ENCODE measurements at regions not wholly inside any gene's neighbourhood (a gene's known extent, or its start where the extent isn't known, plus 50 kb on each side); places are given as distances from the start of the nearest gene placed in this dataset.

- H3K4me3 Mint-ChIP-seq: no peak overlapping the region
- no peaks in the 10 kb centered on the region for H3K36me3 Mint-ChIP-seq
- no peak for DNase-seq
- H3K4me1 Mint-ChIP-seq: no peaks in the 10 kb centered on the region
- CTCF ChIA-PET: no interaction called here
- H3K27me3 Mint-ChIP-seq: no peaks in the 10 kb centered on the region
- H3K9me3 Mint-ChIP-seq: no peaks in the 10 kb centered on the region
- no peak overlapping the region for H3K27ac Mint-ChIP-seq
These were observed 96.8 kb downstream of the OR2K2 start for GRCh38 chr9:111232997-111233790.

DNA sequence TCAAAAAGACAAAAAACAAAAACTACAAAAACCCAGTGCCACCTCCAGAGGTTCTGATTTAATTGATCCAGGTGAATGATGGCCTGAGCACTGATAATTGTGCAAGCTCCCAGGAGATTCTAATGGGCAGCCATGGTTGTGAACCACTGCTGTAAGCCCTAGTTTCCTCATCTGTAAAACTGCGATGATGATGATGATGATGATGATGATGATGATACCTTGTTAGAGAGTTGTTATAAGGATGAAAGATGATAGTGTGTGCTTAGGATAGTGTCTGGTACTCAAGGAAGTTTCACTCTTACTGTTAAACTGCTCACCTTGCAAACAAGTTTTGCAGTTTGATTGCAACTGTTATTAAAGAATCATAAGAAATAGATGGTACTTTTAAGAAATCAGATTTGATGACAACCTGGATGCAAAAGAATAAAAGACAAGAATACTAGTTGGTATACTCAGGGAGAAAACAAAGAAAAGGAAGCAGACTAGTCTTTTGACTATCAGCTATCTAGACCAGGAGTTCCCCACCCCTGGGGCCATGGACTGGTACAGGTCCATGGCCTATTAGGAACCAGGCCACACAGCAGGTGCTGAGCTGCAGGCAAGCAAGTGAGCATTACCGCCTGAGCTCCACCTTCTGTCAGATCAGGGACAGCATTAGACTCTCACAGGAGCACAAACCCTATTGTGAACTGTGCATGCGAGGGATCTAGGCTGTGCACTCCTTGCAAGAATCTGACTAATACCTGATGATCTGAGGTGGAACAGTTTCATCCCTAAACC is 98.0 kb downstream of the OR2K2 start:
- no peak overlapping the region for H3K4me3 Mint-ChIP-seq

DNA sequence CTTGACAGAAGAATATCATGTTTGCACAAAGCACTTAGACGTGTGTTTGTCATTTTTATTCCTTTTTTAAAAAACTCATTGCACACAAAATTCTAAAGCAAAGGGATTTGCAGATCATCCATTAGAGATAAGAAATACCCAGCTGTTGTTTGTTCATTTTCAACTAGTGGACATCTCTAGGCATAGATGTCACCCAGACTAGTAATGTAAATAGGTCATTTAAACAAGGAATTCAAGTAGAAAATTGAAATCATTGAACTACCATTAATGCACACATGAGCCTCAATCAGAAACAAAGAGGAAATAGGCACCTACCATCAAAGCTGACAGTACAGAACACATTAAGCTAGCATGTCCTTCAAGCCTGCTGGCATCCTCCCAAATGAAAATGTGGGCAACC is 107.3 kb downstream of the OR2K2 start:
- H3K27me3 Mint-ChIP-seq: no peaks in the 10 kb centered on the region
- peaks cover 4% of the 10 kb centered on the region for H3K9me3 Mint-ChIP-seq
- no peak overlapping the region for H3K4me3 Mint-ChIP-seq
- H3K4me1 Mint-ChIP-seq: no peaks in the 10 kb centered on the region
- H3K27ac Mint-ChIP-seq: no peak overlapping the region
- H3K36me3 Mint-ChIP-seq: no peaks in the 10 kb centered on the region
- DNase-seq: no peak
- CTCF ChIA-PET: no interaction called here

More for the DNA sequence above, 98.0 kb downstream of the OR2K2 start:
- no peak for DNase-seq
- H3K4me1 Mint-ChIP-seq: no peaks in the 10 kb centered on the region
- H3K9me3 Mint-ChIP-seq: no peaks in the 10 kb centered on the region
- no peaks in the 10 kb centered on the region for H3K27me3 Mint-ChIP-seq
- H3K36me3 Mint-ChIP-seq: no peaks in the 10 kb centered on the region
- CTCF ChIA-PET: interaction anchor here (0.7 kb wide), 1 partner anchor 41 kb away, joined by 3 read pairs; no protein-coding TSS in a partner anchor
- H3K27ac Mint-ChIP-seq: no peak overlapping the region

DNA sequence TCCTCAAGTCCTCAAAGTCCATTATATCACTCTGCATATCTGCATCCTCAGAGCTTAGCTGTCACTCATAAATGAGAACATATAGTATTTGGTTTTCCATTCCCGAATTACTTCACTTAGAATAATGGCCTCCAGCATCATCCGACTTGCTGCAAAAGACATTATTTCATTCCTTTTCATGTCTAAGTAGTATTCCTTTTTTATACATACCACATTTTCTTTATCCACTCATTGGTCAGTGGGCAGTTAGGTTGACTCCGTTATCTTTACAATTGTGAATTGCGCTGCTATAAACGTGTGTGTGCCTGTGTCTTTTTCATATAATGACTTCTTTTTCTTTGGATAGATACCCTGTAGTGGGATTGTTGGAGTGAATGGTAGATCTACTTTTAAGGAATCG is 117.2 kb downstream of the OR2K2 start:
- no peaks in the 10 kb centered on the region for H3K27me3 Mint-ChIP-seq
- no peaks in the 10 kb centered on the region for H3K36me3 Mint-ChIP-seq
- CTCF ChIA-PET: no interaction called here
- no peaks in the 10 kb centered on the region for H3K4me1 Mint-ChIP-seq
- no peak overlapping the region for H3K27ac Mint-ChIP-seq
- no peak overlapping the region for H3K4me3 Mint-ChIP-seq
- DNase-seq: no peak
- H3K9me3 Mint-ChIP-seq: no peaks in the 10 kb centered on the region

GRCh38 chr9:111198936-111199335 is 131.1 kb downstream of the OR2K2 start:
- Mint-ChIP-seq H3K36me3 (no peaks in the 10 kb centered on the region), H3K9me3 (peaks cover 16% of the 10 kb centered on the region), H3K4me1 (no peaks in the 10 kb centered on the region), H3K27me3 (no peaks in the 10 kb centered on the region), H3K4me3 (no peak overlapping the region), H3K27ac (no peak overlapping the region)
- CTCF ChIA-PET: no interaction called here
- no peak for DNase-seq

- Mint-ChIP-seq H3K27ac (no peak overlapping the region), H3K36me3 (no peaks in the 10 kb centered on the region), H3K9me3 (peaks cover 9% of the 10 kb centered on the region), H3K4me1 (no peaks in the 10 kb centered on the region), H3K27me3 (no peaks in the 10 kb centered on the region), H3K4me3 (no peak overlapping the region)
- DNase-seq: no peak
- CTCF ChIA-PET: no interaction called here
These were observed 132.8 kb downstream of the OR2K2 start for GRCh38 chr9:111197256-111197655.

- H3K4me3 Mint-ChIP-seq: no peak overlapping the region
- CTCF ChIA-PET: no interaction called here
- DNase-seq: no peak
- H3K36me3 Mint-ChIP-seq: no peaks in the 10 kb centered on the region
- H3K9me3 Mint-ChIP-seq: peaks cover 6% of the 10 kb centered on the region
- no peak overlapping the region for H3K27ac Mint-ChIP-seq
- H3K4me1 Mint-ChIP-seq: no peaks in the 10 kb centered on the region
- H3K27me3 Mint-ChIP-seq: no peaks in the 10 kb centered on the region
These were observed 134.3 kb downstream of the OR2K2 start for GRCh38 chr9:111195766-111196165.

GRCh38 chr9:111193095-111193494 is 136.9 kb downstream of the OR2K2 start:
- no peak overlapping the region for H3K4me3 Mint-ChIP-seq
- H3K4me1 Mint-ChIP-seq: no peaks in the 10 kb centered on the region
- no peaks in the 10 kb centered on the region for H3K27me3 Mint-ChIP-seq
- H3K36me3 Mint-ChIP-seq: no peaks in the 10 kb centered on the region
- peaks cover 1% of the 10 kb centered on the region for H3K9me3 Mint-ChIP-seq
- CTCF ChIA-PET: no interaction called here
- H3K27ac Mint-ChIP-seq: no peak overlapping the region
- no peak for DNase-seq

DNA sequence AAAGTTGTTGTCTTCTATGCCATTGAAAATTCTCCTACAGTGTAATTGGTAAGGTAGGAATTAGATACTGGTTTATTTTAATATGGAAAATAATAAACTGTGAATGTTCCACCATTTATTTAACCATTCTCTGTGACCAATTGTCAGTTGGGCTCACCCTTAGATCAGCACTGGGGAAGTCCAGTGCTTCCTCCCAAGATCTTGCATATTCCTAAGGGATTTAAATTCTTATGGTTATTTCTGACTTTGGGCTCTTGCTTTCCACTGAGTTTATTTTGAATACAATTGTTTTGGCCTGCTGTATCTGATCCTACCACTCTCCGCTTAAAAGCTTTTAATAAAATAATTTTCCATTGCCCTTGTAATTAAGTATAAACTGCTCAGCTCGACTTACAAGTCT is 137.4 kb downstream of the OR2K2 start:
- no peak for DNase-seq
- Mint-ChIP-seq H3K27ac (no peak overlapping the region), H3K4me1 (no peaks in the 10 kb centered on the region), H3K9me3 (no peaks in the 10 kb centered on the region), H3K27me3 (no peaks in the 10 kb centered on the region), H3K4me3 (no peak overlapping the region), H3K36me3 (no peaks in the 10 kb centered on the region)
- CTCF ChIA-PET: no interaction called here

GRCh38 chr9:111190347-111190746 is 139.7 kb downstream of the OR2K2 start:
- Mint-ChIP-seq H3K36me3 (no peaks in the 10 kb centered on the region), H3K9me3 (no peaks in the 10 kb centered on the region), H3K4me3 (no peak overlapping the region), H3K27ac (no peak overlapping the region), H3K27me3 (no peaks in the 10 kb centered on the region), H3K4me1 (no peaks in the 10 kb centered on the region)
- no peak for DNase-seq
- CTCF ChIA-PET: interaction anchor here (1.2 kb wide), 1 partner anchor 41 kb away, joined by 3 read pairs; no protein-coding TSS in a partner anchor

DNA sequence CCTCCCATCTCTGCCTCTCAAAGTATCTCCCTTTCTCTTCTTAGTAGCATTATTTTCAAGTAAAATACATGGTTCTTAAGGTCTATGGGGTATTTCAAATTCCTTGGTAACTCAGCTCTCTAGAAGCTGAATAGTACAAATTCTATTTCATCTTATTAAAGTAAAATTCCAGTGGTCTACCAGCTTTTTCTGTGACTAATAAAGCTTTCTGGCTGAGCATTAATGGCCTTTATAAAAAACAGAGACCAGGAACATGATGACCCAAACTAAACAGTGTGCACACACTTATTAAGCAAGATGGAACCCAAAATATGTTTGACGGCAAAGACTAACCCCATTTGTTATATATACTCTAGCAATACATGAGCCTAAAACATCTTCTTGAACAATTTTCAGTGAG is 142.6 kb downstream of the OR2K2 start:
- H3K4me1 Mint-ChIP-seq: no peaks in the 10 kb centered on the region
- H3K36me3 Mint-ChIP-seq: no peaks in the 10 kb centered on the region
- H3K27ac Mint-ChIP-seq: no peak overlapping the region
- peaks cover 2% of the 10 kb centered on the region for H3K9me3 Mint-ChIP-seq
- H3K4me3 Mint-ChIP-seq: no peak overlapping the region
- H3K27me3 Mint-ChIP-seq: no peaks in the 10 kb centered on the region
- DNase-seq: no peak
- CTCF ChIA-PET: no interaction called here

DNA sequence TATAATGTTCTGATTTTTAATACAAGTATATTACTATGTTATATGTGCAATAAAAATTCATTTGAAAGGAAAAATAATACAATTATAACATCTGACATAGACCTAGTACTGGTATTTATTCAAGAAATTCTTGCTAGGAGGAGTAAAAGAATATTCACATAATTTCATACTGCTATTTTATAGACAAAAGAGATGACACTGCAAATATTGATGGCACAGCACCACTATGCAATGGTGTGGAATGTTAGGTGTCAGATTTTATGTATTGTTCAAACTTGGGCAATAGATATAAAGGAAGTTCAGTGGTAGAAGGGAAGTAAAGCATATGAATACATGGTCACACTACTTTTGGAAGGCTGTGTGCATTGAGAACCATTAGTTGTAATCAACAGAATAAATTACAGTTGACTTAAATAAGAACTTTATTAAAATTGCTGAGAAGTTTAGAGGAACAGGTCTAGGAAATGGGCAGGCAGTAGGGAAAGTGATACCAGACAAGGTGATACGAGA is 143.9 kb downstream of the OR2K2 start:
- Mint-ChIP-seq H3K27ac (no peak overlapping the region), H3K4me3 (no peak overlapping the region), H3K9me3 (peaks cover 2% of the 10 kb centered on the region), H3K27me3 (no peaks in the 10 kb centered on the region), H3K4me1 (no peaks in the 10 kb centered on the region), H3K36me3 (no peaks in the 10 kb centered on the region)
- CTCF ChIA-PET: no interaction called here
- DNase-seq: no peak

- H3K4me3 Mint-ChIP-seq: no peak overlapping the region
- H3K9me3 Mint-ChIP-seq: peaks cover 2% of the 10 kb centered on the region
- no peaks in the 10 kb centered on the region for H3K36me3 Mint-ChIP-seq
- CTCF ChIA-PET: no interaction called here
- H3K27me3 Mint-ChIP-seq: no peaks in the 10 kb centered on the region
- DNase-seq: no peak
- H3K4me1 Mint-ChIP-seq: no peaks in the 10 kb centered on the region
- H3K27ac Mint-ChIP-seq: no peak overlapping the region
These were observed 142.5 kb upstream of the LPAR1 start for GRCh38 chr9:111180811-111181210.

- Mint-ChIP-seq H3K27ac (no peak overlapping the region), H3K27me3 (no peaks in the 10 kb centered on the region), H3K9me3 (peaks cover 2% of the 10 kb centered on the region), H3K36me3 (no peaks in the 10 kb centered on the region), H3K4me3 (no peak overlapping the region), H3K4me1 (no peaks in the 10 kb centered on the region)
- CTCF ChIA-PET: no interaction called here
- DNase-seq: no peak
These were observed 141.3 kb upstream of the LPAR1 start for GRCh38 chr9:111179577-111179976.

Measured in activated naive CD4-positive, alpha-beta T cell treated with anti-CD3 and anti-CD28 coated beads, Interleukin-2, amount 10 ng/mL, durations not matched to agents 7 days and 5 days (primary cell).